GM19463 (cell line): ENCODE measurements at regions not wholly inside any gene's neighbourhood (a gene's known extent, or its start where the extent isn't known, plus 50 kb on each side); places are given as distances from the start of the nearest gene placed in this dataset.

Experiments
- ATAC-seq: cut with Tn5 transposase; IDR thresholded peaks from one replicate; pipeline ENCODE4 v1.9.1; 2021; ENCODE audit warnings: mild to moderate bottlenecking, moderate library complexity; ENCODE audit not compliant: unreplicated experiment

DNA sequence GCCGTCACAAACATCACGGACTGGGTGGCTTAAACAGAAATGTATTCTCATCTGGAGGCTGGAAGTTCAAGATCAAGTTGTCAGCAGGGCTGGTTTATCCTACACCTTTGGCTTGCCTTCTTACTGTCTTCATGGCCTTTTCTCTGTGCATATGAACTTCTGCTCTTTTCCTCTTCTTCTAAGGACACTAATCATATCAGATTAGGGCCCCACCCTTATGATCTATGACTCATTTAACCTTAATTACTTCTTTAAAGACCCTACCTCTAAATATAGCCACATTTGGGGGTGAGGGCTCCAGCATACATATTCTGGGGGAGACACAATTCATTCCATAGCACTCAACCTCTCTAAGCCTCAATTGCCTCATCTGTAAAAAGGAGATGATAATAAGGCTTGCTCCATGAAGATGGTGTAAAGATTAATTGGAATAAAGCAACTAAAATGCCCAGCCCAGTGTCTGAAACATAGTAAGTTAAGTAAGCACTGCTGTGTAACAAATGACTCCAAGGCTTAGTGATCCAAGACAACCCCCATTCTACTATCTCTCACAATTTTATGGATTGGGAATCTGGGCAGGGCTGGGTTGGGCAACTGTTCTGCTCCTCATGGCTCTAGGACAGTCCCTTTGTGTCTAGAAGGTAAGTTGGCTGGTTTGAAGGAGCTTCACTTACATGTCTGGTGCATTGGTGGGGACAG is 119.8 kb downstream of the BANF2 start:
- ATAC-seq: no peak

DNA sequence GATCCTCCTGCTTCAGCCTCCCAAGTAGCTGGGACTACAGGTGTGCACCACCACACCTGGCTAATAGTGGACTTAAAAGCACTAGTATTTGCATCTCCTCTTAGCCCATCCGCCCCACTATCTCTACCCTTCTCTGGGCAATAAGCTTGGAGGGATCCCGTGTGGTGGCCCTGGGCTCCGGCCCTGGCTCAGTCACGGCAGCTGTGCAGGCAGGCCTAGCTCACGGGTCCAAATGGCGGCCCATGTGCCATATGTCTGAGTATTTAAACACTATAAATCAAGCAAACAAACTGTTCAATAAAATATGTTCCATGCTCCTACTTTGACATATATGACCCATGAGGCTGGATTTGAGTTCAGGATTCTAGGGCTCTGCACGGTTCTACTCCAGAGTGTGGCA is 118.4 kb downstream of the BANF2 start:
- no peak for ATAC-seq

DNA sequence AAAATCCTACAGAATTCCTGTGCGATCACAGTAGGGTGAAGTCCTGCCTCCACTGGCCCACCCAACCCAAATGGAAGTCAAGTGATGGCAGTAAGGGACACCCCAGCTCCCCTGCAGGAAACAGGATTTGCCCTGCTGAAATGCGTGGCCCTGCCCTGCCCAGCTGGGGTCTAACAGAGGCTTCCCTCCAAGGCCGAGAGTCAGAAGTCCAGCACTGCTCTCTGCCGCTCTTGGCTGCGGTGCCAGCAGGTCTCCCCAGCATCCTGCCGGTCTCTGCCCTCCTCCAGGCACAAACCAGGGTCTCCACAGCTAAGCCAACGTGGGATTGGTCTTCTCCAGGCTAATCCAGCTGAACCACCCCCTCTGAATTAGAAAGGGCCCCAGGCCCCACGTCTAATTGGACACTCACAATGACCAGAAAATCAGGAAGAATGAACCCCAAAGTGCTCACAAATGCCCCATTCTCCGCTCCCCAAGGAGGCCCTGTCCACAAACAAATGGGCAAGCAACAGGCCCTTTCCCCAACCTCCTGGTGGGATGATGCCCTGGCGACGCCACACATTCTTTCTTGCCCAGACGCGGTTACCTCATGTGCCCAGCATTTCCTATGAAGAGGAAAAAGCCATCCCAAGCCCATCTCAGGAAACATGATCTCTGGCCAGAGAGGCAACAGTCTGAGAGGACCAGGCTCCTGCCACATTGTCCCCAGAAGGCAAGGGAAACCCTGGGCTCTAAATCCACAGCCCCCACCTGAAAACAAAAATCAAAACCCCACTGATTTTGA is 117.2 kb downstream of the BANF2 start:
- ATAC-seq: no peak

DNA sequence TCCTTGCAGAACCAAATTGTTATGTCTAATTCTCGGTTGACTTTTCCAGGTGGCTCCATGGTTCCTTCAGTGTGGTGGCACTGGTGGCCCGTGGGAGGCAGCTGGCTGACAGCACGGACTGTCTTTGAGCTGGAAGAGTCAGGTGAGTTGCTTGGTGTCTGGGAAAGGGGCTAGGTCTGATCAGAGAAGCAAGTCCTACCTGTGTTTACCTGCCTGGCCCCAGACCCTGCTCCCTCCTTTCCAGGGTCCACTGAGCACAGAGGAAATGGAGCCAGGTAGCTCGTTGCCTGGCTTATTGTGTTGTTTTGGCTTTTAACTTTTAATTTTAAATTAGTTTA is 111.8 kb downstream of the BANF2 start:
- ATAC-seq: no peak

DNA sequence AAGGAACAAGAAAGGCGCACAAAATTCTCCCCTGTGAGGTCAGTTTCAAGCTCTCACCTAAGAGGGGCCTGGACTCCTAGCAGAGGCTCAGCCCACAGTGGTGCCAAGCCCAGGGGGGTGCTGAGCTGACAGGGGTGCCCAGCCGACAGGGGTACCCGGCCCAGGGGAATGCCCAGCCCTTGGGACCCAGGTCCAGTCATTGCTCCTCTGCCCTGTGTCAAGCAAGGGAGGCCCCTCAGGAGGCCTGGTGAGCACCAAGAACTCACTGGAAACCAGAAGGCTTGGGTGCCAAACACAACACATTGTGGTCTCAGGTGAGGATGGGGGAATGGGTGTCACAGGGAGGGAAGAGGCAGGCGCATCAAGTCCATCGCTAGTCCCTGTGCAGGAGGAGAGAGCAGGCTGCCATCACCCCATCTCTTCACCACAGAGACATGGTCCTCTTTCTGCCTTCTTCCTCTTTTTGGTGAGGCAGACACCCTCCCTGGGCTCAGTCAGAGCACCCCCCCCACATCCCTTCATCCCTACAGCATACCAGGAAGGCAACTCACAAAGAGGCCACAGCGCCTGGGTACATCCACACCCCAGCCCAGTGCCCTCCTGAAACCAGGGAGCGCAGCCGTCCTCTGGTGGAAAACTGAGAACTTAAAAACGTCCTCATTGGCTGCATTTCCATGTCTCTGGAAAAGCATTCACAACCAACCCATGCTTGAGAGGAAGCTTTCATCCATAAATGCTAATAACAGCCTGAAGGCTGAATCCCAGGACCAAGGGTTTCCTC is 111.3 kb downstream of the BANF2 start:
- ATAC-seq: no peak

DNA sequence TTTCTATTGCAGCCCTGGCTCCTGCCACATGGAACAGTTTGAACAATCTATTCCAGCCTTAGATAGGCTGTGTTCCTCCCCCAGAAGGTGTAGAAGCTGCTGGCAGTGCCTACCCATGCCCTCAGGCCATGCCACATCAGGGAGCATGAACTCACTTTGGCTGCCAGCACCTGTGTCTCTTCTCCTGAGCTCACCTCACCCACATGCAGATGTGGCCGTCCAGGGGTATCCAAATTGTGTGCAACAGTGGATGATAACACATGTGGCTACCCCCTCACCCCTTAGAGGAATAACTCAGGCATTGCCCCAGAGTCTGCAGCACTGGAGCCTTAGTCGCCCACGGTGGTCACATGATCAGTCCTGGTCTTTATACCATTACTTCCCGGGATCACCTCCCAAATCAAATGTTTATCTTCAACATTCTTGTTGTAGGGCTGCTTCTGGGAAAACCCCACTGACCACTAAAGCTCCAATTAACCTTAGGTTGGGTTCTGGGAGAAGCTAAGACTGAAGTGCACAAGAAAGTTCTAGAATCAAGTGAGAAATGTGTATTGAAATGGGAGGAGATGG is 110.4 kb downstream of the BANF2 start:
- no peak for ATAC-seq

DNA sequence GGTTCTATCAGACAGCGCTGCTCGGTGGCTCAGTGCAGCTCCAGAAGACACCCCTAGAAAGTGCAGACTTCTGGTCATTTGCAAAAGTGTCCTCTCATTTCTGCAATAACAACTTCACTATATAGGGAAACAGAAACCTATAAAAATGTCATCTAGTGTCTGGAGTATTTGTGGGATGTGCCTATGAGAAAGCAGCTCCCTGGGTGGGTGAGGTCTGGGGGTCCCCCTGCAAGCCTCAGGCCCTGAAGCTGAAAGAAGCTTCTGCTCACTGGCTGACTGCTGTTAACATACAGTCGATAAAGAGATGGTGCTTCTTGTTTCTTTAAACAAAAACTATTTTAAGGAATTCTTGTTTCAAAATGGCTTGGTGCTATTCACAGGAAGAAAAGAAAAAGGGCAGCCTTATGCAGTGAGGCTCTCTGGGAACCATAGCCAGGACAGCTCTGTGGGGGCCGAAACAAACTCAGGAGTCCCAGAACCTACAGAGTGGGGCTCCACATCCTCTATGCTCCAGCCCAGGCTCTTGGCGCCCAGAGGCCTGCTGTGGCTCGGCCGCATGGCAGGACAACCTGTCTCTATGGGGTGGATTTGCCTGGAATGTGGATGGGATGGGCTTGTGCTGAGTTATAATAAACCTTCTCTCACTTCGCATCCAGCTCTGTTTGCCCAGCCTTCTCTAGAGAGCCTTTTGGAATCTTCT is 109.7 kb downstream of the BANF2 start:
- no peak for ATAC-seq

DNA sequence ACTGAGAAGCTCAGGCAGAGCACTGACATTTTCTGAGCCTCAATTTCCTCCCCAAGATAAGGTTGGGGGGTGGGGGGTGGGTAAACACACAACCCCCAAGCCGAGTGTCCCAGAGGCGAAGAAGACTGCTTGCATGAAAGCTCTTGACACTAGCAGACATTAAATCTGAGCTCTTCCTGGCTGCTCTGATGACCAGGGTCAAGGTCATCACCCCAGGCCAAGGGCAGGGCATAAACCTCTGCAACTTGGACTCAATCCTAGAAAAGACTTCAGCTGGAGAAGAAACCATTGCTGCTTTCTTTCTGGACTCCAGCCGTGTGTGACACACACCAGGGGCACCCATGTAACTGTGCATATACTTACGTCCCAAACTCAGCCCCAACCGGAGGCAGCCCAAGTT is 109.0 kb downstream of the BANF2 start:
- ATAC-seq: no peak

DNA sequence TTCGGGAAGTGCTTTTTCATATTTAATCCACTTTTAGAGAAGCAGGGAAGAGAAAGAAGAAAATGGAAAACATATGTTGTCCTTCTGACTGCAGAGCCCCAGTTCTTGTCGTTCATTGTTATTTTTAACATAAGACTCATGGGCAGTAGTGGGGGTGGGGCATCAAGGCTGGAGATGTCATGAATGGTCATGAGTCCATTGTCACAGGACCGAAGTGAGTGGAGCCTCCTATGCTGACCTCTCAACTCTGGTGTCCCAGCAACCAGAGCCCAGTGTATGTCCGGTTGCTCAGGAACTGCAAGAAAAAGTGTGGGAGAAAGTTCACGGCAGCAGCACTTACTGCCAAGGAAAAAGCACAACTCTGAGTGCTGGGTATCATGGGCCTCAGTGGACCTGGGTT is 108.6 kb downstream of the BANF2 start:
- ATAC-seq: no peak

DNA sequence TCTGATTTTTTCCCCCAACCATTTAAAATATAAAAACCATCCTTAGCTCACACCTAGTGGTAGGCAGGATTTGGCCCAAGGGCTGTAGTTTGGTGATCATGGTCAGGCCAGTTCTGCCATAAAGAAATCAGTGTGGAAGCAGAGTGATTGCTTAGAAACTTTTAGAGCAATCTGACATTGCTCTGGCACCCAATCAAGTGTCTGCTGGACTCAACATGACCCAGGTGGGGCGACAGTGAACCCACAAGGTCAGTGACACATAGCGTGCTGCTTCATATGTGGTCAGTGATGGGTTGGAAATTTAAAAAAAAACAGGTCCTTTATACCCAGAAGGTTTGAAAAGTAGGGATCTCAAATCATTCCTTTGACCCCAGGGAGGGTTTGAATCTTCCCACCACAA is 107.9 kb downstream of the BANF2 start:
- ATAC-seq: no peak

DNA sequence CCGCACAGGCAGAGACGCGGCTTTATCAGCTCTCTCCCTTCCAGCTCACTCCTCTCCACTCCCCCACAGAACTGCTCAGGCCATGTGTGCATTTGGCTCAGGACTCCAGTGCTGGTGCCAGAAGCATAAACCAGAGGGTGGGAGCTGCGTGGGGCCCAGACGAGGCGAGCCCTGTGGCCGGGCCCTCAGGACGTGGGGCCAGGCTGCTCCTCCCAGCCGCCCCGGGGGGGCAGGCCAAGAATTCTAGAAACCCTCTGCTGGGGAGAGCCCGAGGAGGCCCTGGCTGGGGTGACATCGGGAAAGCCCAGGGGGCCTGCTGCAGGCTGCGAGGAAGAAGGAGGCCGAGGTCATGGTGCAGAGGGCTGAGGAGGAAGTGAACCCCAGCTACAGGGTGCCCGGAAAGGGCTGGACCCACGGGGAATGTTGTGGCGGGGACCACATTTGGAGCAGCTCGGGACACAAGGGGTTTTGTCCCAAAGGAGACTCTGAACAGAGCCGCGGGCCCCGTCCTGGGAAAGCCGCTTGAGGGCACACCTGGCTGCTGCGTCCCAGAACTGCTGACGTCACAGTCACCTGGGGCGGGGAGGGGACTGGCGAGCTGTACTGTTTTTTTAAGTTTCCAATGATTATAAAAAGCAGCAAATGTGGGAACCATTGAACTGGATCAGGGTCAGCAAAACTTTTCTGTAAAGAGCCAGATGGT is 107.1 kb downstream of the BANF2 start:
- ATAC-seq: no peak

DNA sequence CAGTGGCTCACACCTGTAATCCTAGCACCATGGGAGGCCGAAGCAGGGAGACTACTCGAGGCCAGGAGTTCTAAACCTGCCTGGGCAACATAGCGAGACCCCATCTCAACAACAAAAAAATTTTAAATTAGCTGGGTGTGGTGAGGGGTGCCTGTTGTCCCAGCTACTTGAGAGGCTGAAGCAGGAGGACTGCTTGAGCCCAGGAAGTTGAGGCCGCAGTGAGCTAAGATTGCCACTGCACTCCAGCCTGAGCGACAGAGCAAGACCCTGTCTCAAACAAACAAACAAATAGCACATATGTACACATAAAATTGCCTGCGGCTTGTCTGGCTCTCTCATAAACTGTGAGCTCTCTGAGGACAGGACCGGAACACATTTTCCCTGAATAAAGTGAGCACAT is 106.3 kb downstream of the BANF2 start:
- ATAC-seq: no peak

DNA sequence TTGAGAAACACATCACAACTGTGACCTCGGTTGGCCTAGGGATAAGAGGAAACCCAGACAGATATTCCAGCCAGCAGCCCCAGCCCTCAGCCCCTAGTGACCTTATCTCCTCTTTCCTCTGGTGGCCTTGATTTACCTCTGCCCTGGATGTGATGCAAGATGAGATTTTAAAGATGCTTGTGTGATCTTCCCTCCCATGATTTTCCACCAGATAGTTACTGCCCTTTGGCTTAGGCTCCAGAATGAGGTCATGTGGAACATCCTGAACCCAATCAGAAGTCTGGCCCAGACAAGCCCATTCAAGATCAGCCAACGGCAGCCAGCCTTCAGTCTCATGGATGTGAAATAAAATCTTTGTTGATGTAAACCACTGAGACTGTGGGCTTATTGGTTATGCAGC is 104.0 kb downstream of the BANF2 start:
- no peak for ATAC-seq

DNA sequence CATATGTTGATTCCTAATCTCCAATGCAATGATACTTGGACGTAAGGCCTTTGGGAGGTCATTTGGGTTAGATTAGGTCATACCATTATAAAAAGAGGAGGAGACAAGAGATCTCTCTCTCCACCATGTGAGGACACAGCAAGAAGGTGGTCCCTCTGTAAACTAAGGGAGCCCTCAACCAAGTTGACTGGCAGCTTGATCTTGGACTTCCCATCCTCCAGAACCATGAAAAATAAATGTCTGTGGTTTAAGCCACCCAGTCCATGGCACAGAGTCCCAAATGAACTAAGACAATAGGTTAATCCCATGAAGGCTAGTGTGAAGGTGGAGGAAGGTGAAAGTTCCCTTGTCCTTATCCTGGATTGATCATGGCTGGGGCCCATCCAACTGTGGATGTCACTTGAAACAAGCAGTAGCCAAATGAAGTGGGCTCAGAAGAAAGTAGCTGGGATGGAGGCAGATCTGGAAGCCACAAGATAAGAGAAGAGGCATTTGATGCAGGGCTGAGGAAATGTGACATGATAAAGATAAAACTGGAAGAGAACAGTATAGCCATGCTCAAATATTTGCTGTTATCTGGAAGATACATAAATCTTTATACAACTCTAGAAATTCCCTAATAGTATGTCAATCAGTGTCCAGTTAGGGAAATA is 99.9 kb downstream of the BANF2 start:
- ATAC-seq: no peak

DNA sequence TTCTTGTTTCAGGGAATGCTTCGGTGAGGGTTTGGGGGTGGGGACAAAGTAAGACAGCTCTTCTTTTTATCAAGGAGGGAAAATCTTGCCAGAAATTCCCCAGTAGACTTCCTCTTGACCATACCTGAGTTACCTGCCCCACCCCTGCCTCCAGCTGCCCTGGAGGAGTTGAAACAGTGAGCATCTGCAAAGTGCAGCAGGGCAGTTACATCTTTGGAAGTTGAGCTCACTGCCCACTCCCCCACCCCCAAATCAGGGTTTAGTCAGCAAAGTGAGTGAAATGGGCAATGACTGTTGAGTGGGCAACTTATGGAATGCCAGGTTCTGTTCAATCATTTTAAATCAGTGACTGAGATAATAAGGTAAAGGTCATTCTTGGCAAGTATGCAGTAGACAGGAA is 98.8 kb downstream of the BANF2 start:
- ATAC-seq: no peak

DNA sequence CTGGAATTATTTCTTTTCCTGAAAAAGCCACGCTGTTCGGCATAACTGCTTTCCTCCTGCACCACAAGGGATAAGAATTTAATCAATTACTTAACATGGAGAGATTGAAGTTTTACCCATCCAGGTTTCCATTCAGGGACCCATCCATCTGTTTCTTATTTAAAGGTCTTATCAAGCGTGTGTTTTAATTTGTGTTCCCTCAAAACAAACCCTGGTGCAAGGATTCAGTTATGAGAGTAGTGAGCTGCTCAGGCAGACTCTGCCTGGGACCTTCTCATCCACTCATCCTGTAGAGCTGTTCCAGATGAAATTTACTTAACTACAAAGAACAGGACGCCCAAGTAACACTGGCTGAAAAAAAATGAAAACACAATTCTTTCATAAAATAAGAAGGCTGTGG is 97.8 kb downstream of the BANF2 start:
- ATAC-seq: no peak

DNA sequence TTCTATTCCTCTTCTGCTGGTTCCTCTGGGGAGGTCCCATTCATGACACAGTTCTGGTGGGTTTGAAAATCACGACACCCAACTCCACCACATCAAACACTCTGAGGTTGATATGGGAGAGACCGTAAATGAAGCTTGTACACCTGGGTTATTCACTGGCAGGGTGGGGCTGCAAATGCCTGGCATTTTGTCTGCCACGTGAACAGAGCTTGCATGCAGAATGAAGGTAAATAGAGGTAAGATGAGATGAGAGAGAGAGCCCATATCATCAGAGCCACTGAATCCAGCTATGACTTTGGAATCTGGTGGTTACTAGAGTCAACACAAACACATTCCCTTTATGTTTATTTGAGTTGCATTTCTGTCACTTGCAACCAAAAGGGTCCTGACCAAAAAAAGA is 97.4 kb downstream of the BANF2 start:
- ATAC-seq: no peak

DNA sequence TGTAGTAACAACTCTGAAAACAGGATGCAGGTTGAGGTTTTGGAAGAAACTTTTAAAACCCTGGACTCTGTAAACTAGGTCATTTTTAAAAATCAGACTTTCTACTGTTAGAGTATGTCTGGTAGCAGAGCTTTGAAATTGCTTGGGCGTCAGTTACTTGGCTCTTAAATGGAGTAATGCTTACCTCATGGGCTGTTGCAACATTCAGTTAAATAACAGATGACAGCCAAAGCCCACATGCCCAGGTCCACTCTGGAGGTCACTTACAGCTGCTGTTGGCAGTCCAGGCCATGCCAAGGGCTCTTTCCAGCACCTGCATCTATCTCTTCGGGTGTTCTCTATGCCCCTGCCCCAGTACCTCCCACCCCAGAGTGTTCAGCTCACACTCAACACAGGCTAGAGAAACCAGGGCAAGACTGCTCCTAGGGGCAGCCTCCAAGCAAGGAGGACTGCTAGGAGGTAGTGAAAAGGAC is 96.4 kb downstream of the BANF2 start:
- ATAC-seq: no peak

DNA sequence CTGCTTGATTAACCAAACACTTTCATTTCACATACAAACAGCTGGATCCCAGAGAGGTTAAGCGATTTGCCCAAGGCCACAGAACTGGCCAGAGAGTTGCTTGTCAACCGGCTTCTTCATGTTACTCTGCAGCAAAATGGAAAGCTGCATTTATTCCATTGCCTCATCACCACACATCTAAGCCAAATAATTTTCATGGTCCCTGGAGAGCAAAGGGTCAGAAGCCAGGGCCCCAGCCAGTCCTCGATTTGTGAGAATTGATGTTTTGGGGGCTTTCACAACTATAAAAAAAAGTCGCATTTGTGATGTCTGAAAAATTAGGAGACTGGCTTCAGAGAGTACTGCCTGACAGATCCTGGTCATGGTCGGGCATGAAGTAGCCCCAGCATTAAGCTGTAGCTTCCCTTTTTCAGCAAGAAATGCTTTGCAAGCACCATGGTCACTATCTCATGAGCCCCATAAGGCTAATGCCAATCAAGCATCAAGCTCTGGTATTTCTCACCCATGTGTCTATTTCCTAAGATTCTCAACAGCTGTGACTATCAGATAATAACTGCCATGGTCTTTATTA is 95.8 kb downstream of the BANF2 start:
- no peak for ATAC-seq
